ENCODE measurements at regions not wholly inside any gene's neighbourhood (a gene's known extent, or its start where the extent isn't known, plus 50 kb on each side); places are given as distances from the start of the nearest gene placed in this dataset.

GRCh38 chr3:63128380-63128779, 149.7 kb upstream of the SYNPR start:
- TF ChIP-seq CTCF (IDR thresholded peaks at IDR 0.05; ENCODE audit: poor library complexity, severe bottlenecking): no peak
- TF ChIP-seq EZH2 (IDR thresholded peaks at IDR 0.05; ENCODE audit: borderline replicate concordance, insufficient read depth, low read length, poor library complexity, severe bottlenecking): no peak
- no peak for TF ChIP-seq EP300 (conservative IDR thresholded peaks at IDR 0.05; ENCODE audit: poor library complexity, severe bottlenecking)

Data from neural cell (in vitro differentiated cells).